HG03097 (cell line): ENCODE measurements at regions not wholly inside any gene's neighbourhood (a gene's known extent, or its start where the extent isn't known, plus 50 kb on each side); places are given as distances from the start of the nearest gene placed in this dataset.

Experiments used
- ATAC-seq: cut with Tn5 transposase; IDR thresholded peaks from one replicate; pipeline ENCODE4 v1.9.1; 2021; ENCODE audit not compliant: unreplicated experiment, low FRiP score

GRCh38 chr2:45337481-45337880 lies 273.6 kb downstream of the SRBD1 start:
- ATAC-seq = no peak

DNA sequence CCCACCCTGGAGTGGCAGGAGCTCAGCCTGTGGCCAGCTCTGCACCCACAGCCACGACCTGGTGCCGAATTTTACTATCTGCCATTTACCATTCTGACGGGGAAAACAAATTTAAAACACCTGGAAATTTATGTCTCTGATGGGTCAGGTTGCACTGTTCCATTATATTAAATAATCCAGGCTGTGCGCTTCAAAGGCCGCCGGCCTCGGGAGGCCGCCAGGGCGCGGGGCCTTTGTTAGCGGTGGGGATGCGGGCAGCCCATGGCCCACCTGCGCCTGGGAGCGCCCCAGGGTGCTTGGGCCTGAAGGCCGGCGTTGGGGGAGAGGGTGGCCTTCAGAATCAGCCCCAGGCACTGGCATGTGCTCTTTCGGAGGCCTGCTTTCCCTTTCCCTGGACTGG lies 276.9 kb downstream of the SRBD1 start:
- ATAC-seq = no peak

DNA sequence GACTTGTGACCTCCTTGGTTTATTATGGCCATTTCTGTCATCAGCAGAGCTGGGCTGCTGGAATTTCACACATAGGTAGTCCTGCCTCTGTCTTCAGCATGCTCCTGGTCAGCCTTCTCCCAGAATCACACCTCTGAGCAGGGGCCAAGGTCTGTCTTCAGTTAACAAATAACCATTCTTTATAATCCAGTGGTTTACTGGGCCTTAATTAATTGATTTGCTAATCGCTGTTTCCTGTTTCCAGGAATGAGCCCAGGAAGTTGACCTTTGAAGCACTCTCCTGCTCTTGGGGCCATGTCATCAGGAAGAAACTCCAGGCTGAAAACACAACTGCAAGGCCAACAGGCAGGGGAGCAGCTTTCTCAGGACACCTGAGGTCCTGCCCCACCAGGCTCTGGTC lies 278.5 kb downstream of the SRBD1 start:
- ATAC-seq = no peak

DNA sequence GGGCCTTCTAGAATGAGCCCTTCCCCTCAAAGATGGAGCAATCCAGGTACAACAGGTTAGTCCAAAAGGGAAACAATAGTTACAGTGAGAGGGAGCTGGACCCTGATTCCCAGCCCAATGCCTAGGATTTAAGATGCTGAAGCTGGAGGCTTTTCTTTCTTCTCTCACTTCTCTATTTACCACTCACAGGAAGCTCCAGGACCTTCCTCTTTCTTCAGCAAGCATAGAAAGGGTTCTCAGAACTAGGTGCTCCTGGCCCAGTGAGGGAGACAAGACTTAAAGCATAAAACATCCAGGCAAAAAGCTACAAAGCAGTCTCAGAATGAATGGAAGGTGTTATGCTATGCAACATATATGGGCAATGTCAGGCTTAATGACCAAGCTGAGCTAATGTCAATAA lies 279.0 kb downstream of the SRBD1 start:
- no peak for ATAC-seq

GRCh38 chr2:45331410-45331786 lies 279.7 kb downstream of the SRBD1 start:
- no peak for ATAC-seq

DNA sequence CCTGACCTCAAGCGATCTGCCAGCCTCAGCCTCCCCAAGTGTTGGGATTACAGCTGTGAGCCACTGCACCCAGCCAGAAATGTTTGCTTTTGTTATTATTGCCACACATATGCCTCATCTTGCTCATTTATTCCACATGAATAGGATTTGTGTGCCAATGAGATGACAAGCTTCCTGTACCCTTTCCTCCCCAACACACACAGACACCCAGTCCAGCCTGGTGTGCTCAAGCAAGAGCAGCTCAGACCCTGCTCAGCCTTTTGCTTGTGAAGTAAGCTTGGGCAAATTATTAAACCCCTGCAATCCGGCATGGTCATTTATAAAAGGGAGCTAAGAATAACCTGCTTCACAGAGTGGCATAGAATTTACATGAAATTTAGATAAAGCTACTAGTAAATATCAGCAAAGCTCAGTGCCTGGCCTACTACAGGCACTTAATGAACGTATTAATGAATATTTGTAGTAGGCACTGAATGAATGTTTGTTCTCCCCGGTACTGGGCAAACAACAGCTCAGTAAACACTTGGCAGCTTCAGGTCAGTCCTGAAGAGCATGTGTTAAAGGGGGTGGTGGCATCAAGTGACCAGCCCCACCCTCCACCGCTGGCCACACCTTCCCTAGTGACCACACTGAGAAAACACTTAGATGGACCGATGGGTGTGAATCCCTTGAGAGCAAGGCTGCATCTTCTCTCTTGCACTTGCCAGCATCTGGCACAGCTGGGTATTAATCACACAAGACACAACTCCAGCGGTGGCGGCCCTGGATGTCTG lies 280.2 kb downstream of the SRBD1 start:
- ATAC-seq = no peak

DNA sequence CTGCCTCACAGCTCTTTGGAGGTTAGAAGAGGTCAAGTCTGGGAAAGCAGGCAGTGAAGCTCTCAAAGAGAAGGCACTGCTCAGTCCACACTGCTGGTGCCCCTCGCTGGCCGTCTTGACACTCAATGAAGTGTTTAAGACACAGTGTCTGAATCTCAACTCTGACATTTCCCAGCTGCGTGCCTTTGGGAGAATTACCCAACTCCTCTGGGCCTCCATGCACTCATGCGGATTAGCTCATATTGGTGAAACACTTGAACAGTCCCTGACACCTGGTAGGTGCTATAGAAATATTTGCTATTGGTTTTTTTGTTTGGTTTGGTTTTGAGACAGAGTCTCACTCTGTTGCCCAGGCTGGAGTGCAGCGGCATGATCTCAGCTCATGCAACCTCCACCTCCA lies 281.0 kb downstream of the SRBD1 start:
- ATAC-seq = no peak

DNA sequence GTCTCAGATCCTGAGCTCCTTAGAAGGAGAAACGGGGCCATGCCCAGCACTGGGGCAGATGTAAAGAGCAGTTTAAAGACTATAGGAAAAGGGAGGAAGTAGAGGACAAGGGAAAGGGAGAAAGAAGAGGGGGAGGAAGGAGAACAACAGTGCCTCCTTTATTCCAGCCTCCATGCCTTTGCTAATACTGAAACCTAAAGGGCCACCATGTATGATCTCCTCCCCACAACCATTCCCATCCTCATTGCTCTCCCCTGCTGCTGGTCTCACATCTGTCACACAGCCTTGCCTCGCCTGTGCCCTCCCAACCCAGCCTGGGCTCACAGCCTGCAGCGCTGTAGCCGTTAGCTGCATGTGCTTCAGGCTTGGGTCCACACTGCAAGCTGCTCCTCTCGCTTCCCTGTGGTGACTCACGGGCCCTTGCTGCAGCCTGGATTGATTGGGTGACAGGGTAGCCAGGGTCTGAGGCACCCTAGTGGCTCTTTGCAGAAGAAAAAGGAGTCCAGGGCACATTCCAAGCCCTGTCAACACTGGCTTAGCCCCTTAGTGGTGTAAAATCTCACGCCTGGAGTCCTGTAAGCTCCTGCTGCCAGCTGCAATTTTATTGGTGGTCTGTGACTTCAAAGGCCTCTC lies 281.9 kb downstream of the SRBD1 start:
- no peak for ATAC-seq

DNA sequence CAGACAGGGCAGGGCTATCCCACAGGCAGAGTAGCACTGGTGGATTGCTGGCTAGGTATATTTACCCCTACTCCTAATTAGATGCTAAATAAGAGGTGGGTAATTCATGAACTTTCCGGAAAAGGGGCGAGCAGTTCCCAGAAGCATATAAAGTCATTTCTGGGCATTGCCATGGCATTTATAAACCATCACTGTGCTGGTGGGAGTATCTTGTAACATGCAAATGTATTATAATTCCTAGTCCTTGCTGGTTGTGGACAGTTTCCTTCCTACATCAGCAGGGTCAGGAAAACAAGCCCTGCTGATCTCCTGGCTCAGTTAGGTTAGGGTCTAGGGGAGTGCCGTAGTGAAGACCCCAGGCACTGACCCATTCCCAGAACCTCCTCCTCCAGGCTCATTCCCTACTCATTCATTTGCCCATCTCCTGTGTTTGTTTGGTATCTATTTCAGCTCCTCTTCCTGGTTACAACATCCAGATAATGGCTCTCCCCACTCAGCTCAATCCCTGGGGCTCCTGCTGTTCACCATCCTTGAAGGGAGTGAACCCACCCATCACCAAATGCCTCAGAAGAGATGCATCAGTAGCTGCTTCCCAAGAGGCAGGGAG lies 282.7 kb downstream of the SRBD1 start:
- no peak for ATAC-seq

DNA sequence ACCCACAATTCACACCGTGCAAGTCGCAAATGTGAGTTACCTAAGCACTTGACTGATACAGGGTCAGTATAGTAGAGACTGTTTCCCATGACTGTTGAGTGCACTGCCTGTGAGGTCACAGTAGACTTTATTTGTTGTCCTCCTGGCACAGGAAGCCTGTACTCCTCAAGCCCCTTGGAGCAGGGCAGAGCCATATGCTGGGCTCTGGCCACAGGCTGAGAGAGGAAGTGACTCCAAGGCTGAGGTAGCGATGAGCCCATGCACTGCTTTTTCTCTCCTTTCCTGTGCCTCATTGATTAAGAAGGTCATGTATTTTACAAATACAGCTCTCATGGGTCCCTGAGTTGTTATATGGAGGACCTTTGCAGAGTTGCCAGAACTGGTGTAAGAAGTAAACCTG lies 287.7 kb downstream of the SRBD1 start:
- no peak for ATAC-seq

- ATAC-seq = no peak
Measured at GRCh38 chr2:45320956-45321355, 290.1 kb downstream of the SRBD1 start.

DNA sequence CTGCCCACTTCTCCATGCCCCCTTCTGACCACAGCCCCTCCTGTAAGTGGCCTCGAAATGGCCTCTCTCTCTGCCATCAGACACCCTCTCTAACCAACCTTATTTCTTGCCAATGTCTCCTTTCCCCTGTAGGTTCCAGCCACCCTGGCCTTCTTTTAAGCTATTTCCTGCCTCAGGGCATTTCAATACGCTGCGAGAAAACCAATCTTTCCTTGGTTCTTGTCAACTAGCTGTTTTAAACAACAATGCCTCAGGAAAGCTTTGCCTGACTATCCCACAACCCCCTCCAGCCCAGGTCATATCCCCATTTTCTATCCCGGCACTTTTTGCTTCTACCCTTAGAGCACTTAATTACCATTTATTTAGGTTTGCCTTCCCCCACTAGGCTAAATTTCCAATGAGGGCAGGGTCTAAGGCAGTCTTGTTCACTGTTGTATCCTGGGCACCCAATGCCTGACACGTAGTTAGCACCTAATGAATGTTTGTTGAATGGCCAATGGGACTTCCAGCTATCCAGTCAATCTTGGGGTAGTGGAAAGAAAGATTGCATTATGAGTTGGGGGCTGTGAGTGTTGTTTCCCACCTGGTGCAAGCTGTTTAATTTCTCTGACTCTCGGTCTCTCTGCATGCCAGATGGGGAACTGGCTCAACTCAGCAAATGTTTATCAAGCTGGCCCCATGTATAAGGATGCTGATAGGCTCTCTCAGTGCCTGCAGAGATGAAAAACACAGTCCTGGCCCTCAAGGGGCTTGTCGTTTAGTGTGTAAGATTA lies 291.2 kb downstream of the SRBD1 start:
- no peak for ATAC-seq

DNA sequence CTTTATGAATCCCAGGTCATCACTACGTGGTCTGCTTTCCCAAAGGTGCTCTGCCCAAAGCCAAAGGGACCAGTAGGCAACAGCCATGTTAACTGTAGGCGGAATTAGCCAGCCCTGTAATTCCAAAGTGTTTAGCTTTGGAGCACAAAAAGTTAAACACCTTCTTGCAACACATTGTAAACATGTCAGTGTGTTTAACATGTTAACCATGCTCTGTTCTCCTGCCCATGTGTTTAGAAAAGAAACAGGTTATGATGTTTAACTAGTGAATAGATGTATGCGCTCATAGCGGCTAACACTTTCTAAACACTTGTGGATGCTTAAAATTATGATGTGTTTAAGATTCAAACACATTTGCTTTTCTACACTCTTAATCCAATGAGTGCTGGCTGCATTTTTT lies 292.4 kb downstream of the SRBD1 start:
- ATAC-seq = no peak

GRCh38 chr2:45316576-45317338 lies 294.3 kb downstream of the SRBD1 start:
- ATAC-seq = no peak

GRCh38 chr2:45315861-45316260 lies 295.2 kb downstream of the SRBD1 start:
- no peak for ATAC-seq

DNA sequence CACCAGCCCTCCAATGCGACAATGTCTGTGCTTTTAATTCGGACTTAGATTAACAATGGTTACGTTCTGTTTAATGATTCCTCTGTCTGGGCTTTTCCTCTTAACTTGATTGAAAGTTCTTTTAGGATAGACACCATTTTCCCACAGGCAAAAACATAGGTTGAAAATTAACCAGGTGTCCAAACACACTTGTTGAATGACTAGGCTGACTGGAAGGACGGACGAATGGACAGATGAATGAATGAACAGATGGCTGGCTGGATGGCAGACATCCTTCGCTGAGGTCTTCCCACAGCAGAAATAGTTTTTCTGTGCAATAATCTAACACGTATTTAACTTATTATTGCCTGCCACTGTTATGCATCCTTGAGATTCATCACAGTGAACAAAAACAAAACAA lies 298.8 kb downstream of the SRBD1 start:
- ATAC-seq = no peak

GRCh38 chr2:45311559-45311958 lies 299.5 kb downstream of the SRBD1 start:
- ATAC-seq = no peak

- no peak for ATAC-seq
Measured at GRCh38 chr2:45307147-45307546, 297.9 kb upstream of the SIX2 start.

DNA sequence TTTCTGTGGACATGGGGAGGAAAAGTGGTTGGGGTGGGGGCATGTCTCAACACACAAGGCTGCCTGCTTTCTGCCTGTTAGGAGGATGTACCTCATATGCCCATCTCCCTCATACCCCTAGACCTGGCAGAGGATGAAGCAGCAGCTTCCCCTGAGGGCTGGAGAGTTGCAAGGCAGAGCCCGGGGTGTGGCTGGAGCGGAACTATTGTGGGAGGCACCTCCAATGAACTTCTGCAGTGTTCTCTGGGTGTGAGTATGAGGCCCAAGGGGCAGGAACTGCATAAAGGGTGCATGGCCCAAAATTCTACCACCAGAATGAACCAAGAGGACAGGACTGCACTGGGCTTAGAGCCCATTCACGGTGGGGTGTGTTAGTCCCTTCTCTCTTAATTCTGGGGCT lies 296.3 kb upstream of the SIX2 start:
- ATAC-seq = no peak

- no peak for ATAC-seq
Measured at GRCh38 chr2:45303417-45304202, 294.4 kb upstream of the SIX2 start.
